K562 (cell line): ENCODE measurements at regions not wholly inside any gene's neighbourhood (a gene's known extent, or its start where the extent isn't known, plus 50 kb on each side); places are given as distances from the start of the nearest gene placed in this dataset.

Source experiments
- CBX2 ChIP-seq: fragments of 200-600 bp; sonication (generic); IDR thresholded peaks from one replicate; pipeline ENCODE4 v1.6.1; 2012; ENCODE audit warnings: mild to moderate bottlenecking, low read length, inconsistent platforms; ENCODE audit not compliant: insufficient read depth, poor library complexity, severe bottlenecking
- CBX3 ChIP-seq, 2 experiments: IDR thresholded peaks; 1 replicate in 1 of 2; 2 replicates in 1 of 2; pipeline ENCODE4 v1.6.1; 2012; ENCODE audit warnings: inconsistent platforms in 2 of 2, low read length in 2 of 2, borderline replicate concordance in 1 of 2, control low read depth in 1 of 2
- ELF4 ChIP-seq: fragments of 450-650 bp; formaldehyde crosslinking; IDR thresholded peaks from 2 replicates; pipeline ENCODE4 v1.4.0; 2022; ENCODE audit warnings: missing genetic modification characterization
- HSF4 ChIP-seq: fragments of 250-450 bp; sonication (Bioruptor Pico); IDR thresholded peaks from 2 replicates; pipeline ENCODE4 v2.1.2; 2022; ENCODE audit warnings: mild to moderate bottlenecking, moderate library complexity, borderline replicate concordance
- IRF2 ChIP-seq: sonication (generic); formaldehyde crosslinking; IDR thresholded peaks from 2 replicates; pipeline ENCODE4 v1.8.1; 2022; ENCODE audit warnings: mild to moderate bottlenecking, missing genetic modification reagents
- MCM2 ChIP-seq: fragments of 450-650 bp; IDR thresholded peaks from 2 replicates; pipeline ENCODE4 v1.6.1; 2017; ENCODE audit warnings: low read depth, mild to moderate bottlenecking
- NFYB ChIP-seq: IDR thresholded peaks from 2 replicates; pipeline ENCODE4 v1.6.1; 2011; ENCODE audit warnings: mild to moderate bottlenecking, moderate library complexity; ENCODE audit not compliant: insufficient read length; ENCODE audit errors: extremely low read depth
- NR2C2 ChIP-seq, 2 experiments: fragments of 200-800 bp in 1 of 2; sonication (Bioruptor generic) in 1 of 2; sonication (generic) in 1 of 2; formaldehyde crosslinking in 1 of 2; IDR thresholded peaks; 2 replicates each; pipeline versions ENCODE4 v1.6.1 to v1.8.0; 2016 to 2022; ENCODE audit warnings: mild to moderate bottlenecking in 1 of 2, missing compliant biosample characterization in 1 of 2, missing genetic modification characterization in 1 of 2, missing genetic modification reagents in 1 of 2
- PHTF2 ChIP-seq: fragments of 250-450 bp; sonication (Bioruptor Pico); IDR thresholded peaks from 2 replicates; pipeline ENCODE4 v1.5.0; 2021; ENCODE audit warnings: mild to moderate bottlenecking
- POLR2G ChIP-seq: fragments of 200-400 bp; formaldehyde crosslinking; IDR thresholded peaks from 2 replicates; pipeline ENCODE4 v1.6.1; 2017; ENCODE audit warnings: low read depth, mild to moderate bottlenecking, antibody characterized with exemption, low read length, moderate library complexity
- TARDBP ChIP-seq: fragments of 450-650 bp; IDR thresholded peaks from 2 replicates; pipeline ENCODE4 v1.6.1; 2016
- YBX1 ChIP-seq: fragments of 450-650 bp; IDR thresholded peaks from 2 replicates; pipeline ENCODE4 v1.7.1; 2016; ENCODE audit warnings: mild to moderate bottlenecking
- ZKSCAN3 ChIP-seq: fragments of 250-450 bp; sonication (Bioruptor Pico); IDR thresholded peaks from 2 replicates; pipeline ENCODE4 v1.4.0; 2020
- ZNF146 ChIP-seq: IDR thresholded peaks from one replicate; pipeline ENCODE4 v1.6.1; 2018; ENCODE audit warnings: missing compliant biosample characterization; ENCODE audit not compliant: unreplicated experiment
- ZNF175 ChIP-seq: fragments of 200-800 bp; sonication (Bioruptor generic); IDR thresholded peaks from 2 replicates; pipeline ENCODE4 v1.6.1; 2016; ENCODE audit warnings: low read depth, mild to moderate bottlenecking, missing genetic modification characterization, missing compliant biosample characterization
- ZNF197 ChIP-seq: fragments of 200-800 bp; sonication (Bioruptor generic); IDR thresholded peaks from 2 replicates; pipeline ENCODE4 v1.6.1; 2016; ENCODE audit warnings: low read depth, missing genetic modification characterization, missing compliant biosample characterization
- ZNF224 ChIP-seq: sonication (generic); formaldehyde crosslinking; IDR thresholded peaks from 2 replicates; pipeline ENCODE4 v1.8.0; 2022; ENCODE audit warnings: mild to moderate bottlenecking, missing genetic modification reagents
- ZNF3 ChIP-seq: fragments of 250-450 bp; sonication (Bioruptor Pico); IDR thresholded peaks from 2 replicates; pipeline ENCODE4 v1.5.0; 2021; ENCODE audit warnings: mild to moderate bottlenecking, moderate library complexity
- ZNF324 ChIP-seq: fragments of 250-450 bp; sonication (Bioruptor Pico); IDR thresholded peaks from 2 replicates; pipeline ENCODE4 v1.4.0; 2020; ENCODE audit warnings: mild to moderate bottlenecking
- ZNF586 ChIP-seq: fragments of 450-650 bp; formaldehyde crosslinking; conservative IDR thresholded peaks from 2 replicates; pipeline ENCODE4 v1.4.0; 2020; ENCODE audit warnings: mild to moderate bottlenecking, moderate library complexity
- ZNF696 ChIP-seq: fragments of 250-450 bp; sonication (Bioruptor Pico); conservative IDR thresholded peaks from 2 replicates; pipeline ENCODE4 v1.4.0; 2020; ENCODE audit warnings: mild to moderate bottlenecking, moderate library complexity
- TF ChIP-seq, protein P1 (sequence below): sonication (generic); formaldehyde crosslinking; IDR thresholded peaks from 2 replicates; pipeline ENCODE4 v1.9.0; 2022; ENCODE audit warnings: mild to moderate bottlenecking, missing genetic modification reagents
- TF ChIP-seq, protein P2 (sequence below): sonication (generic); IDR thresholded peaks from 2 replicates; pipeline ENCODE4 v1.6.1; 2016
- TF ChIP-seq, protein P3 (sequence below), 3 experiments: IDR thresholded peaks in 2 of 3; conservative IDR thresholded peaks in 1 of 3; 2 replicates each; pipeline ENCODE4 v1.5.1; 2011 to 2012; ENCODE audit warnings: low read length in 3 of 3, mild to moderate bottlenecking in 3 of 3, control low read depth in 2 of 3, improper control_type of control experiment in 1 of 3, inconsistent platforms in 1 of 3, low read depth in 1 of 3, mixed read lengths in 1 of 3, moderate library complexity in 1 of 3; ENCODE audit not compliant: insufficient read depth in 2 of 3
- TF ChIP-seq, protein P4 (sequence below): sonication (generic); formaldehyde crosslinking; IDR thresholded peaks from 2 replicates; pipeline ENCODE4 v1.8.0; 2022; ENCODE audit warnings: missing genetic modification reagents, mild to moderate bottlenecking, borderline replicate concordance

DNA sequence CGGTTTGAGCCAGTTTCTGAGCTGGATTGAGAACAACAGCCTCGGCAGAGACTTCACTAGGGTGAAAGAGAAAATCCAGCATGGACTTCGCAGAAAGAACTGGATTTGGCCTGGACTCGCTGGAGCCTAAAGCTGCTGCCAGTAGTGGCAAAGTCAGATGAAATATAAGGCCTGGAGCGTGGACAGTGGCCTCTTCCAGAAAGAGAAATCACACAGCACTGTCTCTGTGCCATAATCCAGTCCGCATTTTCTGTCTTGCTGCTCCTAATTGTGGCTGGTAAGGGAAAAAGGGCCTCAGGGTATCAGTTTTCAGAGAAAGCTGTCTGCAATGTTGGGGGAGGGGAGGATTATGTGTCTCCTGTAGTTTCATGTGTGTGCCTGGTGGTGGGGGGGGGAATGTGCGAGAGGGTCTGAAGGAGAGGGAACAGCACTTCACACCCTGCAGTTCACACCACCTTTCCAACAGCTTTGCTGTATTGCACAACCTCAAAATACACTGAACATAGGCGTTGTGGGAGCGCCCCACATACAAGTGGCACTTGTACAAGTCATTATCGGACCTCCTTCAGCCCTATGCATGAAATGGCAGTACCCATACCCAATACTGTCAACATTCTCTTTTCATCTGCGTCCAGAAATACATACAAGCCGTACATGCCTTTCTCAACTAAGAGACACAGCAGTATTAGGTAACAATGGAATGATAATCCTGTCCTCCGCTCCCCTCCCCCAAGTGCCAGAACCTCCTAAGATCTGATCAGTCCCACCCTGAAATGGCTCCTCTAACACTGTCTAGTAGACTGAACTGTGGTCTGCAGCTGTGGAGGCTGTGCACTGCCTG lies 107.5 kb upstream of the ATF7IP start (continued):
- TF ChIP-seq, protein P1, sequence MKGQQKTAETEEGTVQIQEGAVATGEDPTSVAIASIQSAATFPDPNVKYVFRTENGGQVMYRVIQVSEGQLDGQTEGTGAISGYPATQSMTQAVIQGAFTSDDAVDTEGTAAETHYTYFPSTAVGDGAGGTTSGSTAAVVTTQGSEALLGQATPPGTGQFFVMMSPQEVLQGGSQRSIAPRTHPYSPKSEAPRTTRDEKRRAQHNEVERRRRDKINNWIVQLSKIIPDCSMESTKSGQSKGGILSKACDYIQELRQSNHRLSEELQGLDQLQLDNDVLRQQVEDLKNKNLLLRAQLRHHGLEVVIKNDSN (CRISPR knock-in tag): no peak
- TF ChIP-seq YBX1 (no peak), PHTF2 (CRISPR knock-in tag) (no peak), ZNF197 (CRISPR knock-in tag) (0 out of 2 replicates have a peak, but pooled peaks have one; percentile 23), IRF2 (no peak), ZNF224 (CRISPR knock-in tag) (no peak), ZKSCAN3 (CRISPR knock-in tag) (no peak), ZNF324 (CRISPR knock-in tag) (no peak), TARDBP (no peak; the same call in 1 of the 2 replicates), NFYB (no peak), CBX3 (IDR thresholded peaks at IDR 0.05; ENCODE audit: borderline replicate concordance in 1 of 2, low read length in 2 of 2) (peak in 1 of 2 experiments; percentile 94; a peak in 2 of 3 replicates), HSF4 (CRISPR knock-in tag) (no peak), ZNF586 (CRISPR knock-in tag) (no peak), NR2C2 (CRISPR knock-in tag; IDR thresholded peaks at IDR 0.05) (no peak), NR2C2 (tag; IDR thresholded peaks at IDR 0.05) (peak; percentile 58; the same call in 1 of the 2 replicates), ZNF3 (CRISPR knock-in tag) (no peak), POLR2G (no peak), ZNF175 (CRISPR knock-in tag) (peak; percentile 83), ZNF696 (no peak), ELF4 (CRISPR knock-in tag) (no peak), MCM2 (no peak), CBX2 (no peak), ZNF146 (CRISPR knock-in tag) (no peak)
- TF ChIP-seq, protein P2, sequence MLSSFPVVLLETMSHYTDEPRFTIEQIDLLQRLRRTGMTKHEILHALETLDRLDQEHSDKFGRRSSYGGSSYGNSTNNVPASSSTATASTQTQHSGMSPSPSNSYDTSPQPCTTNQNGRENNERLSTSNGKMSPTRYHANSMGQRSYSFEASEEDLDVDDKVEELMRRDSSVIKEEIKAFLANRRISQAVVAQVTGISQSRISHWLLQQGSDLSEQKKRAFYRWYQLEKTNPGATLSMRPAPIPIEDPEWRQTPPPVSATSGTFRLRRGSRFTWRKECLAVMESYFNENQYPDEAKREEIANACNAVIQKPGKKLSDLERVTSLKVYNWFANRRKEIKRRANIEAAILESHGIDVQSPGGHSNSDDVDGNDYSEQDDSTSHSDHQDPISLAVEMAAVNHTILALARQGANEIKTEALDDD: peak; percentile 63
- TF ChIP-seq, protein P3, sequence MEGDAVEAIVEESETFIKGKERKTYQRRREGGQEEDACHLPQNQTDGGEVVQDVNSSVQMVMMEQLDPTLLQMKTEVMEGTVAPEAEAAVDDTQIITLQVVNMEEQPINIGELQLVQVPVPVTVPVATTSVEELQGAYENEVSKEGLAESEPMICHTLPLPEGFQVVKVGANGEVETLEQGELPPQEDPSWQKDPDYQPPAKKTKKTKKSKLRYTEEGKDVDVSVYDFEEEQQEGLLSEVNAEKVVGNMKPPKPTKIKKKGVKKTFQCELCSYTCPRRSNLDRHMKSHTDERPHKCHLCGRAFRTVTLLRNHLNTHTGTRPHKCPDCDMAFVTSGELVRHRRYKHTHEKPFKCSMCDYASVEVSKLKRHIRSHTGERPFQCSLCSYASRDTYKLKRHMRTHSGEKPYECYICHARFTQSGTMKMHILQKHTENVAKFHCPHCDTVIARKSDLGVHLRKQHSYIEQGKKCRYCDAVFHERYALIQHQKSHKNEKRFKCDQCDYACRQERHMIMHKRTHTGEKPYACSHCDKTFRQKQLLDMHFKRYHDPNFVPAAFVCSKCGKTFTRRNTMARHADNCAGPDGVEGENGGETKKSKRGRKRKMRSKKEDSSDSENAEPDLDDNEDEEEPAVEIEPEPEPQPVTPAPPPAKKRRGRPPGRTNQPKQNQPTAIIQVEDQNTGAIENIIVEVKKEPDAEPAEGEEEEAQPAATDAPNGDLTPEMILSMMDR (IDR thresholded peaks at IDR 0.05 in 2 of 3, conservative IDR thresholded peaks at IDR 0.05 in 1 of 3; ENCODE audit: insufficient read depth in 2 of 3, low read depth in 1 of 3, low read length in 3 of 3): peak in 1 of 3 experiments; percentile 13; a peak in 2 of 6 replicates
- TF ChIP-seq, protein P4, sequence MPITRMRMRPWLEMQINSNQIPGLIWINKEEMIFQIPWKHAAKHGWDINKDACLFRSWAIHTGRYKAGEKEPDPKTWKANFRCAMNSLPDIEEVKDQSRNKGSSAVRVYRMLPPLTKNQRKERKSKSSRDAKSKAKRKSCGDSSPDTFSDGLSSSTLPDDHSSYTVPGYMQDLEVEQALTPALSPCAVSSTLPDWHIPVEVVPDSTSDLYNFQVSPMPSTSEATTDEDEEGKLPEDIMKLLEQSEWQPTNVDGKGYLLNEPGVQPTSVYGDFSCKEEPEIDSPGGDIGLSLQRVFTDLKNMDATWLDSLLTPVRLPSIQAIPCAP (CRISPR knock-in tag): no peak
